Liver (tissue), 8 donors: ENCODE measurements at regions not wholly inside any gene's neighbourhood (a gene's known extent, or its start where the extent isn't known, plus 50 kb on each side); places are given as distances from the start of the nearest gene placed in this dataset.

Experiments used
- DNase-seq: peaks from one replicate; pipeline ENCODE4 v3.0.0-alpha.2; 2017; ENCODE audit warnings: low spot score
- H3K27ac ChIP-seq, 2 donors: one replicate each; pipeline ENCODE4 v1.7.0; 2013; ENCODE audit warnings: inconsistent platforms in 2 of 2, low read length in 2 of 2, control low read depth in 1 of 2, low read depth in 1 of 2, mild to moderate bottlenecking in 1 of 2
- H3K27me3 ChIP-seq, 4 donors: one replicate each; pipeline versions ENCODE4 v1.6.1 to v1.7.0; 2013; ENCODE audit warnings: low read length in 3 of 4, inconsistent platforms in 1 of 4, mild to moderate bottlenecking in 1 of 4, moderate library complexity in 1 of 4; ENCODE audit not compliant: control insufficient read depth in 4 of 4, insufficient read depth in 4 of 4
- H3K36me3 ChIP-seq, 4 donors: one replicate each; pipeline versions ENCODE4 v1.6.1 to v1.7.0; 2013; ENCODE audit warnings: low read length in 3 of 4, mild to moderate bottlenecking in 3 of 4, low read depth in 1 of 4, moderate library complexity in 1 of 4; ENCODE audit not compliant: control insufficient read depth in 4 of 4, insufficient read depth in 3 of 4
- H3K4me1 ChIP-seq, 4 donors: one replicate each; pipeline versions ENCODE4 v1.6.1 to v1.7.0; 2013; ENCODE audit warnings: low read length in 3 of 4, mild to moderate bottlenecking in 3 of 4, moderate library complexity in 1 of 4; ENCODE audit not compliant: control insufficient read depth in 4 of 4, insufficient read depth in 4 of 4
- H3K4me3 ChIP-seq, 3 donors: one replicate each; pipeline versions ENCODE4 v1.6.1 to v1.7.0; 2013; ENCODE audit warnings: low read length in 3 of 3, control low read depth in 1 of 3, low read depth in 1 of 3, mild to moderate bottlenecking in 1 of 3
- H3K9ac ChIP-seq, 2 donors: one replicate each; pipeline ENCODE4 v1.7.0; 2013; ENCODE audit warnings: low read length in 2 of 2, mild to moderate bottlenecking in 2 of 2, moderate library complexity in 2 of 2, control low read depth in 1 of 2, low read depth in 1 of 2
- H3K9me3 ChIP-seq, 4 donors: one replicate each; pipeline versions ENCODE4 v1.6.1 to v1.7.0; 2013; ENCODE audit warnings: low read length in 3 of 4; ENCODE audit not compliant: control insufficient read depth in 4 of 4
- EGR1 ChIP-seq, 2 donors: IDR thresholded peaks; 2 replicates each; pipeline ENCODE4 v1.6.1; 2016 to 2018; ENCODE audit warnings: antibody characterized with exemption in 2 of 2, low read depth in 2 of 2
- GABPA ChIP-seq, 2 donors: IDR thresholded peaks in 1 of 2; conservative IDR thresholded peaks in 1 of 2; 2 replicates each; pipeline ENCODE4 v1.6.1; 2016; ENCODE audit warnings: antibody characterized with exemption in 2 of 2, mild to moderate bottlenecking in 1 of 2, moderate library complexity in 1 of 2
- HNF4G ChIP-seq: IDR thresholded peaks from 2 replicates; pipeline ENCODE4 v1.6.1; 2016; ENCODE audit warnings: antibody characterized with exemption
- JUND ChIP-seq, 2 donors: IDR thresholded peaks; 2 replicates each; pipeline ENCODE4 v1.6.1; 2016; ENCODE audit warnings: antibody characterized with exemption in 2 of 2
- NR2F2 ChIP-seq: IDR thresholded peaks from 2 replicates; pipeline ENCODE4 v1.6.1; 2016; ENCODE audit warnings: antibody characterized with exemption
- RAD21 ChIP-seq, 2 donors: IDR thresholded peaks; 2 replicates each; pipeline ENCODE4 v1.6.1; 2016; ENCODE audit warnings: antibody characterized with exemption in 2 of 2, mild to moderate bottlenecking in 2 of 2
- RXRA ChIP-seq, 2 donors: IDR thresholded peaks; 2 replicates each; pipeline ENCODE4 v1.6.1; 2017 to 2018; ENCODE audit warnings: antibody characterized with exemption in 2 of 2, mild to moderate bottlenecking in 1 of 2
- SP1 ChIP-seq: IDR thresholded peaks from 2 replicates; pipeline ENCODE4 v1.6.1; 2018; ENCODE audit warnings: antibody characterized with exemption, mild to moderate bottlenecking
- TAF1 ChIP-seq: conservative IDR thresholded peaks from 2 replicates; pipeline ENCODE4 v1.6.1; 2016; ENCODE audit warnings: antibody characterized with exemption, mild to moderate bottlenecking
- YY1 ChIP-seq: IDR thresholded peaks from 2 replicates; pipeline ENCODE4 v1.6.1; 2016; ENCODE audit warnings: antibody characterized with exemption, mild to moderate bottlenecking
- WGBS: extraction: QIAGEN DNeasy Blood & Tissue Kit; methylation state at CpG from one replicate; pipeline ENCODE4 v1.1.7; 2013; 5-methylcytosine and 5-hydroxymethylcytosine counted together
- TF ChIP-seq, protein P1 (sequence below): IDR thresholded peaks from 2 replicates; pipeline ENCODE4 v1.6.1; 2016; ENCODE audit warnings: antibody characterized with exemption
- TF ChIP-seq, protein P2 (sequence below): fragments of 150-350 bp; IDR thresholded peaks from 2 replicates; pipeline ENCODE4 v1.5.1; 2017; ENCODE audit warnings: improper control_type of control experiment, low read depth, low read length; ENCODE audit not compliant: missing input control
- TF ChIP-seq, protein P3 (sequence below): IDR thresholded peaks from 2 replicates; pipeline ENCODE4 v1.6.1; 2016; ENCODE audit warnings: antibody characterized with exemption
- TF ChIP-seq, protein P4 (sequence below): IDR thresholded peaks from 2 replicates; pipeline ENCODE4 v1.6.1; 2016; ENCODE audit warnings: antibody characterized with exemption
- donor health status: healthy.
- donor health status: healthy.
- donor health status: healthy.
- donor health status: healthy.
- donor health status: healthy.

DNA sequence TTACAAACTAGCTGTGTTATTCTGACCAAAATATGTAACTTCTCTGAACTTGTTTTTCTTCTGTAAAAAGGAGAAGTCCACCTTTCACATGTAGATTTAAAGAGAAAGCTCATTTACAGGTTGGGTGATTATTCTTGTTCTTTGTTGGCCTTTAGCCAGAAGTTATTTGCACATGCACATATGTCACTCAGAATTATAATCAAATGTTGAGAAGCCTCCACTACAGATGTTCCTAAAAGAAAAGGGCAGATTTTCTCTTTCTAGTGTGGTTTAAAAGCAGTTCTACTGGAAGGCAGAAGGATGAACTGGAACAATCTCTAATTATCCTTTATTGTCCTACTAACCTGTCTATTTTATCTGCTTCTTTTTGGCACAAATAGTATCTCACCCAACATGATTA lies 209.8 kb upstream of the ELAVL2 start:
- Histone ChIP-seq H3K27ac (no peak overlapping the region), H3K9me3 (no peaks in the 10 kb centered on the region), H3K27me3 (no peaks in the 10 kb centered on the region), H3K9ac (no peak overlapping the region), H3K36me3 (no peaks in the 10 kb centered on the region), H3K4me3 (no peak overlapping the region), H3K4me1 (no peaks in the 10 kb centered on the region)
- TF ChIP-seq, protein P1, sequence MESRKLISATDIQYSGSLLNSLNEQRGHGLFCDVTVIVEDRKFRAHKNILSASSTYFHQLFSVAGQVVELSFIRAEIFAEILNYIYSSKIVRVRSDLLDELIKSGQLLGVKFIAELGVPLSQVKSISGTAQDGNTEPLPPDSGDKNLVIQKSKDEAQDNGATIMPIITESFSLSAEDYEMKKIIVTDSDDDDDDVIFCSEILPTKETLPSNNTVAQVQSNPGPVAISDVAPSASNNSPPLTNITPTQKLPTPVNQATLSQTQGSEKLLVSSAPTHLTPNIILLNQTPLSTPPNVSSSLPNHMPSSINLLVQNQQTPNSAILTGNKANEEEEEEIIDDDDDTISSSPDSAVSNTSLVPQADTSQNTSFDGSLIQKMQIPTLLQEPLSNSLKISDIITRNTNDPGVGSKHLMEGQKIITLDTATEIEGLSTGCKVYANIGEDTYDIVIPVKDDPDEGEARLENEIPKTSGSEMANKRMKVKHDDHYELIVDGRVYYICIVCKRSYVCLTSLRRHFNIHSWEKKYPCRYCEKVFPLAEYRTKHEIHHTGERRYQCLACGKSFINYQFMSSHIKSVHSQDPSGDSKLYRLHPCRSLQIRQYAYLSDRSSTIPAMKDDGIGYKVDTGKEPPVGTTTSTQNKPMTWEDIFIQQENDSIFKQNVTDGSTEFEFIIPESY: no peak
- TF ChIP-seq SP1: no peak
- TF ChIP-seq TAF1: no peak
- TF ChIP-seq RAD21 (IDR thresholded peaks at IDR 0.05): no peak
- TF ChIP-seq, protein P2, sequence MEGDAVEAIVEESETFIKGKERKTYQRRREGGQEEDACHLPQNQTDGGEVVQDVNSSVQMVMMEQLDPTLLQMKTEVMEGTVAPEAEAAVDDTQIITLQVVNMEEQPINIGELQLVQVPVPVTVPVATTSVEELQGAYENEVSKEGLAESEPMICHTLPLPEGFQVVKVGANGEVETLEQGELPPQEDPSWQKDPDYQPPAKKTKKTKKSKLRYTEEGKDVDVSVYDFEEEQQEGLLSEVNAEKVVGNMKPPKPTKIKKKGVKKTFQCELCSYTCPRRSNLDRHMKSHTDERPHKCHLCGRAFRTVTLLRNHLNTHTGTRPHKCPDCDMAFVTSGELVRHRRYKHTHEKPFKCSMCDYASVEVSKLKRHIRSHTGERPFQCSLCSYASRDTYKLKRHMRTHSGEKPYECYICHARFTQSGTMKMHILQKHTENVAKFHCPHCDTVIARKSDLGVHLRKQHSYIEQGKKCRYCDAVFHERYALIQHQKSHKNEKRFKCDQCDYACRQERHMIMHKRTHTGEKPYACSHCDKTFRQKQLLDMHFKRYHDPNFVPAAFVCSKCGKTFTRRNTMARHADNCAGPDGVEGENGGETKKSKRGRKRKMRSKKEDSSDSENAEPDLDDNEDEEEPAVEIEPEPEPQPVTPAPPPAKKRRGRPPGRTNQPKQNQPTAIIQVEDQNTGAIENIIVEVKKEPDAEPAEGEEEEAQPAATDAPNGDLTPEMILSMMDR: no peak
- no peak for TF ChIP-seq EGR1 (IDR thresholded peaks at IDR 0.05; ENCODE audit: low read depth in 2 of 2)
- TF ChIP-seq, protein P3, sequence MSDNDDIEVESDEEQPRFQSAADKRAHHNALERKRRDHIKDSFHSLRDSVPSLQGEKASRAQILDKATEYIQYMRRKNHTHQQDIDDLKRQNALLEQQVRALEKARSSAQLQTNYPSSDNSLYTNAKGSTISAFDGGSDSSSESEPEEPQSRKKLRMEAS: no peak
- no peak for TF ChIP-seq JUND (IDR thresholded peaks at IDR 0.05)
- no peak for TF ChIP-seq YY1
- no peak for TF ChIP-seq GABPA (IDR thresholded peaks at IDR 0.05 in 1 of 2, conservative IDR thresholded peaks at IDR 0.05 in 1 of 2)
- TF ChIP-seq, protein P4, sequence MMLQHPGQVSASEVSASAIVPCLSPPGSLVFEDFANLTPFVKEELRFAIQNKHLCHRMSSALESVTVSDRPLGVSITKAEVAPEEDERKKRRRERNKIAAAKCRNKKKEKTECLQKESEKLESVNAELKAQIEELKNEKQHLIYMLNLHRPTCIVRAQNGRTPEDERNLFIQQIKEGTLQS: no peak
- TF ChIP-seq NR2F2: no peak
- DNase-seq: no peak

DNA sequence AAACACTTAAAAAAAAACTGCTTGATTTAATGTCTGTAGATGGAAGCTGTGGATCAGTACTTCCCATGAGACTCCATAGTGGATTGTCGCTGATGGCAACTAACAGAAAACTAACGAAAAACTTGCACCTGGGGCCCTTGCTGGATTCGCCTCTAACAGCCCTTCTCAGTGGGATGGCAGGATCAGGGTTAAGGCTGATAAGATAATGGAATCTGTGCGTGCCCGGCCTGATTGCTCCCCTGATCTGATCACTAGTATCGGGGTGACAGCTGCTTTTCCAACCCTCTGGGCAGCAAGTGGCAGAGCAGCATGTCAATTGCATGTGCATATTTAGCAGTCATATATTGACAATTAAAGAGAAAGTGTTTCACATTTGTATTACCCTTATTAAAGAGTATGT lies 185.8 kb upstream of the ELAVL2 start:
- Histone ChIP-seq H3K9ac (no peak overlapping the region), H3K9me3 (no peaks in the 10 kb centered on the region), H3K36me3 (no peaks in the 10 kb centered on the region), H3K4me3 (no peak overlapping the region), H3K27me3 (no peaks in the 10 kb centered on the region), H3K4me1 (no peaks in the 10 kb centered on the region), H3K27ac (no peak overlapping the region)
- DNase-seq: no peak
- TF ChIP-seq NR2F2 (no peak), TAF1 (no peak), HNF4G (no peak), RXRA (IDR thresholded peaks at IDR 0.05) (no peak)
- TF ChIP-seq, protein P2: no peak
- 66% methylated on average over 6 of the region's 6 CpGs for WGBS
